ENCODE measurements at regions not wholly inside any gene's neighbourhood (a gene's known extent, or its start where the extent isn't known, plus 50 kb on each side); places are given as distances from the start of the nearest gene placed in this dataset.
A peak's percentile ranks its signal among the peaks of the same experiment; 100 is the strongest.

DNA sequence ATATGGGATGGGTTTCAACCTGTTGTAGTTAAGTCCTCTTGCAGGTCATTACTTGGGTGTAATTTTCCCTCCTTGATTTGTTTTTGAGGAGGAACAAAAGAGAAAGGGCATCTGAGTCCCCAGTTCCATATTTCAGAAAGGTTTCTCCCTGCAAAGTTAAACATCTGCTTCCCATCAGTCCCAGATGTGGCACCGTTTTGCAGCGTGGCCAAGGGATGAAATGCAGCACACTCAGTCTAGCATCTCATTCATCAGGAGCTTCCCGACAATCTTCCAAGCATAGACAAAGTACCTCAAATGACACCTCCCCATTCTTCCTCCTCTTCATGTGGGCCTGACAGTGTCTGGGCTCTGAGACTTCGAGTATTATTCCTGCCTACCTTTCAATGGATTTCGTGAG, 363.7 kb upstream of the SOX9 start:
- TF ChIP-seq EHMT2 (IDR thresholded peaks at IDR 0.05; ENCODE audit: low read depth) (no peak), POLR2A (IDR thresholded peaks at IDR 0.05; ENCODE audit: low read length) (no peak), TP53 (CRISPR knock-in tag; IDR thresholded peaks at IDR 0.05) (no peak), FOSB (CRISPR knock-in tag; IDR thresholded peaks at IDR 0.05) (no peak), ZSCAN20 (CRISPR knock-in tag; IDR thresholded peaks at IDR 0.05) (no peak), FOSL2 (IDR thresholded peaks at IDR 0.05) (no peak), FOSL2 (CRISPR knock-in tag; IDR thresholded peaks at IDR 0.05) (no peak)
- TF ChIP-seq, protein P1, sequence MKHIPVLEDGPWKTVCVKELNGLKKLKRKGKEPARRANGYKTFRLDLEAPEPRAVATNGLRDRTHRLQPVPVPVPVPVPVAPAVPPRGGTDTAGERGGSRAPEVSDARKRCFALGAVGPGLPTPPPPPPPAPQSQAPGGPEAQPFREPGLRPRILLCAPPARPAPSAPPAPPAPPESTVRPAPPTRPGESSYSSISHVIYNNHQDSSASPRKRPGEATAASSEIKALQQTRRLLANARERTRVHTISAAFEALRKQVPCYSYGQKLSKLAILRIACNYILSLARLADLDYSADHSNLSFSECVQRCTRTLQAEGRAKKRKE (CRISPR knock-in tag; IDR thresholded peaks at IDR 0.05; ENCODE audit: low read depth) = no peak
- TF ChIP-seq, protein P2, sequence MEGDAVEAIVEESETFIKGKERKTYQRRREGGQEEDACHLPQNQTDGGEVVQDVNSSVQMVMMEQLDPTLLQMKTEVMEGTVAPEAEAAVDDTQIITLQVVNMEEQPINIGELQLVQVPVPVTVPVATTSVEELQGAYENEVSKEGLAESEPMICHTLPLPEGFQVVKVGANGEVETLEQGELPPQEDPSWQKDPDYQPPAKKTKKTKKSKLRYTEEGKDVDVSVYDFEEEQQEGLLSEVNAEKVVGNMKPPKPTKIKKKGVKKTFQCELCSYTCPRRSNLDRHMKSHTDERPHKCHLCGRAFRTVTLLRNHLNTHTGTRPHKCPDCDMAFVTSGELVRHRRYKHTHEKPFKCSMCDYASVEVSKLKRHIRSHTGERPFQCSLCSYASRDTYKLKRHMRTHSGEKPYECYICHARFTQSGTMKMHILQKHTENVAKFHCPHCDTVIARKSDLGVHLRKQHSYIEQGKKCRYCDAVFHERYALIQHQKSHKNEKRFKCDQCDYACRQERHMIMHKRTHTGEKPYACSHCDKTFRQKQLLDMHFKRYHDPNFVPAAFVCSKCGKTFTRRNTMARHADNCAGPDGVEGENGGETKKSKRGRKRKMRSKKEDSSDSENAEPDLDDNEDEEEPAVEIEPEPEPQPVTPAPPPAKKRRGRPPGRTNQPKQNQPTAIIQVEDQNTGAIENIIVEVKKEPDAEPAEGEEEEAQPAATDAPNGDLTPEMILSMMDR (IDR thresholded peaks at IDR 0.05) = no peak
- ChIA-PET POLR2A (no interaction called here), CTCF (interaction anchor here (0.6 to 0.7 kb wide), 2 partner anchors 10 to 26 kb away, joined by 4 to 6 read pairs; no protein-coding TSS in a partner anchor)
- H3K27ac ChIP-seq = no peak overlapping the region
- WGBS (ENCODE audit: missing lambda C conversion rate) = 36% methylated on average over 5 of the region's 5 CpGs
- no peak for ATAC-seq
- H3K4me3 ChIP-seq = no peak overlapping the region
- DNase-seq (ENCODE audit: low read depth in 1 of 2, low spot score in 1 of 2) = no peak
- H3K4me2 ChIP-seq = no peak overlapping the region
- H3K9me3 ChIP-seq = no peaks in the 10 kb centered on the region
- H3K4me1 ChIP-seq = no peaks in the 10 kb centered on the region
- peak; percentile 28 for FAIRE-seq

- no peak overlapping the region for H3K27ac ChIP-seq
- no peak for TF ChIP-seq CBX2 (IDR thresholded peaks at IDR 0.05; ENCODE audit: borderline replicate concordance, low read depth)
- TF ChIP-seq, protein P3, sequence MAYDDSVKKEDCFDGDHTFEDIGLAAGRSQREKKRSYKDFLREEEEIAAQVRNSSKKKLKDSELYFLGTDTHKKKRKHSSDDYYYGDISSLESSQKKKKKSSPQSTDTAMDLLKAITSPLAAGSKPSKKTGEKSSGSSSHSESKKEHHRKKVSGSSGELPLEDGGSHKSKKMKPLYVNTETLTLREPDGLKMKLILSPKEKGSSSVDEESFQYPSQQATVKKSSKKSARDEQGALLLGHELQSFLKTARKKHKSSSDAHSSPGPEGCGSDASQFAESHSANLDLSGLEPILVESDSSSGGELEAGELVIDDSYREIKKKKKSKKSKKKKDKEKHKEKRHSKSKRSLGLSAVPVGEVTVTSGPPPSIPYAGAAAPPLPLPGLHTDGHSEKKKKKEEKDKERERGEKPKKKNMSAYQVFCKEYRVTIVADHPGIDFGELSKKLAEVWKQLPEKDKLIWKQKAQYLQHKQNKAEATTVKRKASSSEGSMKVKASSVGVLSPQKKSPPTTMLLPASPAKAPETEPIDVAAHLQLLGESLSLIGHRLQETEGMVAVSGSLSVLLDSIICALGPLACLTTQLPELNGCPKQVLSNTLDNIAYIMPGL (CRISPR knock-in tag; IDR thresholded peaks at IDR 0.05; ENCODE audit: borderline replicate concordance) = no peak
- TF ChIP-seq CBX8 (IDR thresholded peaks at IDR 0.05) = no peak
- no peak for TF ChIP-seq HEYL (CRISPR knock-in tag; IDR thresholded peaks at IDR 0.05)
- TF ChIP-seq, protein P1 (CRISPR knock-in tag; IDR thresholded peaks at IDR 0.05; ENCODE audit: low read depth) = no peak
- TF ChIP-seq FOSB (CRISPR knock-in tag; IDR thresholded peaks at IDR 0.05) = no peak
- TF ChIP-seq TP53 (CRISPR knock-in tag; IDR thresholded peaks at IDR 0.05) = no peak
- no peak for TF ChIP-seq ZSCAN20 (CRISPR knock-in tag; IDR thresholded peaks at IDR 0.05)
- no peak for TF ChIP-seq RAD21 (conservative IDR thresholded peaks at IDR 0.05 in 1 of 2, IDR thresholded peaks at IDR 0.05 in 1 of 2)
- TF ChIP-seq FOSL2 (IDR thresholded peaks at IDR 0.05) = no peak
- TF ChIP-seq FOSL2 (CRISPR knock-in tag; IDR thresholded peaks at IDR 0.05) = no peak
- TF ChIP-seq, protein P4, sequence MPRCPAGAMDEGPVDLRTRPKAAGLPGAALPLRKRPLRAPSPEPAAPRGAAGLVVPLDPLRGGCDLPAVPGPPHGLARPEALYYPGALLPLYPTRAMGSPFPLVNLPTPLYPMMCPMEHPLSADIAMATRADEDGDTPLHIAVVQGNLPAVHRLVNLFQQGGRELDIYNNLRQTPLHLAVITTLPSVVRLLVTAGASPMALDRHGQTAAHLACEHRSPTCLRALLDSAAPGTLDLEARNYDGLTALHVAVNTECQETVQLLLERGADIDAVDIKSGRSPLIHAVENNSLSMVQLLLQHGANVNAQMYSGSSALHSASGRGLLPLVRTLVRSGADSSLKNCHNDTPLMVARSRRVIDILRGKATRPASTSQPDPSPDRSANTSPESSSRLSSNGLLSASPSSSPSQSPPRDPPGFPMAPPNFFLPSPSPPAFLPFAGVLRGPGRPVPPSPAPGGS (IDR thresholded peaks at IDR 0.05) = no peak
- TF ChIP-seq RNF2 (IDR thresholded peaks at IDR 0.05; ENCODE audit: borderline replicate concordance, low read depth) = no peak
- no peak for TF ChIP-seq CEBPB (IDR thresholded peaks at IDR 0.05)
- TF ChIP-seq ZFP36 (IDR thresholded peaks at IDR 0.05; ENCODE audit: borderline replicate concordance, partially characterized antibody) = no peak
- TF ChIP-seq, protein P5, sequence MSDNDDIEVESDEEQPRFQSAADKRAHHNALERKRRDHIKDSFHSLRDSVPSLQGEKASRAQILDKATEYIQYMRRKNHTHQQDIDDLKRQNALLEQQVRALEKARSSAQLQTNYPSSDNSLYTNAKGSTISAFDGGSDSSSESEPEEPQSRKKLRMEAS (IDR thresholded peaks at IDR 0.05) = no peak
- H3K9me3 ChIP-seq = no peaks in the 10 kb centered on the region
- no peaks in the 10 kb centered on the region for H3K4me1 ChIP-seq
- no peak overlapping the region for H3K4me3 ChIP-seq
- WGBS (ENCODE audit: missing lambda C conversion rate) = 55% methylated on average over 1 of the region's 1 CpG
- ATAC-seq = no peak
- POLR2A ChIA-PET = interaction anchor here (0.5 kb wide), 1 partner anchor 857 kb away, joined by 4 read pairs; no protein-coding TSS in a partner anchor
- H3K4me2 ChIP-seq = no peak overlapping the region
- no peak for DNase-seq (ENCODE audit: low read depth in 1 of 2, low spot score in 1 of 2)
- FAIRE-seq = no peak
- CTCF ChIA-PET = interaction anchor here (1.2 kb wide), 1 partner anchor 9 kb away, joined by 3 read pairs; no protein-coding TSS in a partner anchor
Observed at GRCh38 chr17:71757956-71758355, 362.9 kb upstream of the SOX9 start.
